ENCODE measurements at regions not wholly inside any gene's neighbourhood (a gene's known extent, or its start where the extent isn't known, plus 50 kb on each side); places are given as distances from the start of the nearest gene placed in this dataset.

DNA sequence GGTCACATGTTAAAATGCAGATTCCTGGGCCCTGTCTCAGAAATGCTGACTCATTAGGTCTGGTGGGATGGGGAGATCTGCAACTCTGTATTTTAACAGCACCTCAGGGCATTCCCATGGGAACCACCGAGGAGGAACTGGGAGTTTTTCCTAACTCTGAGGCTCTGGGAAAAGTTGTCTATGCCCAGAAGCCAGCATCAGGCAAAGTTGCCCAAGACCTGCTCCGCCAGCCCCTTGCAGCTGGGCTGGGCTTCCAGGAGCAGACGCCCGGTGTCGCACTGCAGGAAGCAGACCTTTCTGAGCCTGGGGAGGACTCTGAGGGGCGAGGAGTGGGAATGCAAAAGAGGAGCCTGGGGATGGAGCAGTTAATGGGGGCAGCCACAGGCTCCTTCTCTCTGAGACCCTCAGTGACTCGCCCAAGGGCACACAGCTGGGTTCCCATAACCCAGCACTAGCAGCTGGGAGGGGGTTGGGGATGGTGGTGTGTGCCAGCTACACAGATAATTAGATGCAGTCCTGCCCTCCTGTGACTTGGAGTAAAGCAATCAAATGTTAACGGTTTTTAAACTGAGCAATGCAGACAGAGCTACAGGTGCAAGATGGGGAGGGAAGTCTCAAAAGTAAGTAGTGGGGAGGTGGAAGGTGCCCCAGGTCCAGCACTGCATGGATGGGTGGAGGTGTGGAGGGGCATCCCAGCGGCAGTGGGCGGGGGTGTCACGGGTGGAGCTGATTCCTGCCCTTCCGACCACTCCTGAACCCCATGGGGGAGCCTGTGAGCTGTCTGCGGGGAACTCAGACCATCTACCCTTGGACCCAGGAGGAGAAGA lies 100.4 kb downstream of the LSM3 start:
- H3K9me3 ChIP-seq (ENCODE audit: low read depth): no peaks in the 10 kb centered on the region
- peaks cover 4% of the 10 kb centered on the region for H3F3A ChIP-seq (ENCODE audit: low read depth)
- no peak overlapping the region for H3K27ac ChIP-seq
- no peaks in the 10 kb centered on the region for H3K27me3 ChIP-seq
- H3K9me3 Mint-ChIP-seq: no peaks in the 10 kb centered on the region
- no peaks in the 10 kb centered on the region for H3K79me2 ChIP-seq (ENCODE audit: low read depth)
- H3K27me3 Mint-ChIP-seq (ENCODE audit: insufficient read depth, low read depth): peaks cover 18% of the 10 kb centered on the region
- no peaks in the 10 kb centered on the region for H3K36me3 Mint-ChIP-seq
- peaks cover 14% of the 10 kb centered on the region for H3K4me1 ChIP-seq
- TF ChIP-seq EZH2phosphoT487 (IDR thresholded peaks at IDR 0.05) (no peak), EZH2 (IDR thresholded peaks at IDR 0.05) (no peak)
- TF ChIP-seq, protein P1, sequence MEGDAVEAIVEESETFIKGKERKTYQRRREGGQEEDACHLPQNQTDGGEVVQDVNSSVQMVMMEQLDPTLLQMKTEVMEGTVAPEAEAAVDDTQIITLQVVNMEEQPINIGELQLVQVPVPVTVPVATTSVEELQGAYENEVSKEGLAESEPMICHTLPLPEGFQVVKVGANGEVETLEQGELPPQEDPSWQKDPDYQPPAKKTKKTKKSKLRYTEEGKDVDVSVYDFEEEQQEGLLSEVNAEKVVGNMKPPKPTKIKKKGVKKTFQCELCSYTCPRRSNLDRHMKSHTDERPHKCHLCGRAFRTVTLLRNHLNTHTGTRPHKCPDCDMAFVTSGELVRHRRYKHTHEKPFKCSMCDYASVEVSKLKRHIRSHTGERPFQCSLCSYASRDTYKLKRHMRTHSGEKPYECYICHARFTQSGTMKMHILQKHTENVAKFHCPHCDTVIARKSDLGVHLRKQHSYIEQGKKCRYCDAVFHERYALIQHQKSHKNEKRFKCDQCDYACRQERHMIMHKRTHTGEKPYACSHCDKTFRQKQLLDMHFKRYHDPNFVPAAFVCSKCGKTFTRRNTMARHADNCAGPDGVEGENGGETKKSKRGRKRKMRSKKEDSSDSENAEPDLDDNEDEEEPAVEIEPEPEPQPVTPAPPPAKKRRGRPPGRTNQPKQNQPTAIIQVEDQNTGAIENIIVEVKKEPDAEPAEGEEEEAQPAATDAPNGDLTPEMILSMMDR (IDR thresholded peaks at IDR 0.05): no peak
- H3K4me1 Mint-ChIP-seq: peaks cover 27% of the 10 kb centered on the region
- no peak for DNase-seq (ENCODE audit: low spot score)
- no peaks in the 10 kb centered on the region for H4K20me1 ChIP-seq (ENCODE audit: low read depth)
- no peak overlapping the region for H3K27ac Mint-ChIP-seq
- no peak overlapping the region for H3K9ac ChIP-seq
- no peak overlapping the region for H3K4me3 Mint-ChIP-seq
- no peaks in the 10 kb centered on the region for H3K36me3 ChIP-seq
- H3K4me3 ChIP-seq: no peak overlapping the region
- H2AFZ ChIP-seq (replicated peaks): no peak overlapping the region
- H3K4me2 ChIP-seq: peak overlapping the region; percentile 32

DNA sequence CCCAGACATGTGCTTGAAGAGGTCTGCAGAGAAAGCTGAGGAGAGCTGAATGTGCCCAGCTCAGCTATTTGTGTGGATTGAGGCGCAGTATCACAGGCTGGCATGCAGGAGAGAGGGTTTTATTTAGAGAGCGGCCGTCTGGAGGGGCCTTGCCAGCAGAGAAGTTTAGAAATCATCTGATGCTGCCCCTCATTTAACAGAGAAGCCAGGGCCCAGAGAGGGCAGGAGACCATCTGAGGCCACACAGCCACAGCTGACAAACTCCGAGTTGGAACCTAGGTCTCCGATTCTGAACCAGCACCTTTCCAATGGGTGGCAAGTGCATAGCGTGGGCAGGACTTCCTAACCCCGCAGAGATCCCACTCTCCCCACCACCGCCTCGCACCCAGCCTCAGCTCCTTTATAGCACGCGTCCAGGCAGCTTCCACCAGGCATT lies 101.0 kb downstream of the LSM3 start:
- Histone ChIP-seq H3K4me2 (no peak overlapping the region), H2AFZ (replicated peaks) (no peak overlapping the region), H3K9me3 (ENCODE audit: low read depth) (no peaks in the 10 kb centered on the region), H3K4me1 (peaks cover 15% of the 10 kb centered on the region), H3F3A (ENCODE audit: low read depth) (no peaks in the 10 kb centered on the region), H3K27me3 (no peaks in the 10 kb centered on the region), H3K79me2 (ENCODE audit: low read depth) (no peaks in the 10 kb centered on the region), H3K36me3 (no peaks in the 10 kb centered on the region), H3K9ac (no peak overlapping the region), H3K27ac (no peak overlapping the region), H4K20me1 (ENCODE audit: low read depth) (no peaks in the 10 kb centered on the region), H3K4me3 (no peak overlapping the region)
- TF ChIP-seq EZH2 (IDR thresholded peaks at IDR 0.05): no peak
- TF ChIP-seq, protein P1 (IDR thresholded peaks at IDR 0.05): no peak
- Mint-ChIP-seq H3K27ac (no peak overlapping the region), H3K4me3 (no peak overlapping the region), H3K36me3 (no peaks in the 10 kb centered on the region), H3K9me3 (no peaks in the 10 kb centered on the region), H3K27me3 (ENCODE audit: insufficient read depth, low read depth) (peaks cover 15% of the 10 kb centered on the region), H3K4me1 (peaks cover 26% of the 10 kb centered on the region)
- DNase-seq (ENCODE audit: low spot score): no peak

DNA sequence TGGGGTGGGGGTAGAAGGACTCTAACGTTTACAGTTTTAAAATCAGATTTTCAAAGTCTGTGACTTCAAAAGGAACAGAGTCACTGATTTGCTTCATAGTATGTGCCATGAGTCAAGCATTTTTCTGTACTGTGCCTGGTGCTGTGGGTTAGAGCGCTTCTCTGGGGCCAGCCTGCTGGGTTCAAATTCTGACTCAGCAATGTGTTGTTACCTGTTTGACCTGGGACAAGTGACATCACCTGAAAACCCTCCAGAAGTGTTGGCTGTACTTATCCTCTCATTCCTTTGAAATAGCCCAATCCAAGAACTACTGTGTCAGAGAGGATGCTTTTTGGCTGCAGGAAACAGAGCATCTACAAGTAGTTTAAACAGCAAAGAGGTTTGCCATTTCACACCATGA lies 101.7 kb downstream of the LSM3 start:
- no peaks in the 10 kb centered on the region for H4K20me1 ChIP-seq (ENCODE audit: low read depth)
- no peak overlapping the region for H3K4me3 ChIP-seq
- no peaks in the 10 kb centered on the region for H3F3A ChIP-seq (ENCODE audit: low read depth)
- no peak overlapping the region for H3K4me2 ChIP-seq
- H3K79me2 ChIP-seq (ENCODE audit: low read depth): no peaks in the 10 kb centered on the region
- H3K27me3 Mint-ChIP-seq (ENCODE audit: insufficient read depth, low read depth): peaks cover 14% of the 10 kb centered on the region
- no peak overlapping the region for H2AFZ ChIP-seq (replicated peaks)
- no peaks in the 10 kb centered on the region for H3K9me3 Mint-ChIP-seq
- TF ChIP-seq, protein P1 (IDR thresholded peaks at IDR 0.05): no peak
- TF ChIP-seq EZH2phosphoT487 (IDR thresholded peaks at IDR 0.05) (no peak), EZH2 (IDR thresholded peaks at IDR 0.05) (no peak)
- H3K4me1 Mint-ChIP-seq: peaks cover 30% of the 10 kb centered on the region
- no peak overlapping the region for H3K4me3 Mint-ChIP-seq
- no peaks in the 10 kb centered on the region for H3K27me3 ChIP-seq
- H3K9ac ChIP-seq: no peak overlapping the region
- no peak for DNase-seq (ENCODE audit: low spot score)
- H3K36me3 ChIP-seq: no peaks in the 10 kb centered on the region
- H3K27ac Mint-ChIP-seq: peak overlapping the region; percentile 59
- peaks cover 22% of the 10 kb centered on the region for H3K4me1 ChIP-seq
- no peaks in the 10 kb centered on the region for H3K9me3 ChIP-seq (ENCODE audit: low read depth)
- no peaks in the 10 kb centered on the region for H3K36me3 Mint-ChIP-seq
- H3K27ac ChIP-seq: no peak overlapping the region
